H1 (cell line): ENCODE measurements at regions not wholly inside any gene's neighbourhood (a gene's known extent, or its start where the extent isn't known, plus 50 kb on each side); places are given as distances from the start of the nearest gene placed in this dataset.

ENCODE experiments used
- CTCF ChIA-PET: fragments of 300-600 bp; sonication (Branson Sonifier 250); formaldehyde crosslinking; loops from one replicate; lab custom pipeline; 2021; ENCODE audit not compliant: partially characterized antibody; lab: Charles Lee
- POLR2A ChIA-PET: fragments of 300-600 bp; sonication (Branson Sonifier 250); formaldehyde crosslinking; loops from one replicate; lab custom pipeline; 2021; ENCODE audit warnings: inconsistent platforms; ENCODE audit not compliant: partially characterized antibody; lab: Charles Lee
- DNase-seq, 2 experiments: peaks; one replicate each; pipeline versions ENCODE4 v3.0.0 to v3.0.0-alpha.2; 2010 to 2022; ENCODE audit warnings: low spot score in 2 of 2, low read depth in 1 of 2, mixed read lengths in 1 of 2
- FAIRE-seq: peaks from 2 replicates; lab custom pipeline; 2011; peaks lifted over from hg19 to GRCh38; lab: Jason Lieb, UNC
- H2AFZ ChIP-seq: 2 replicates; pipeline ENCODE4 v1.8.1; 2012; ENCODE audit warnings: low read length, inconsistent platforms
- H2AK5ac ChIP-seq: 2 replicates; pipeline ENCODE4 v1.6.1; 2013; ENCODE audit warnings: low read depth, low read length
- H2BK120ac ChIP-seq: replicated peaks from 2 replicates; pipeline ENCODE3; 2013; ENCODE audit warnings: low read depth, low read length, inconsistent platforms
- H2BK12ac ChIP-seq: 2 replicates; pipeline ENCODE4 v1.6.1; 2013; ENCODE audit warnings: low read depth, low read length
- H2BK15ac ChIP-seq: 2 replicates; pipeline ENCODE4 v1.6.1; 2013; ENCODE audit warnings: low read length
- H2BK20ac ChIP-seq: 2 replicates; pipeline ENCODE4 v1.6.1; 2013; ENCODE audit warnings: low read length
- H2BK5ac ChIP-seq: 2 replicates; pipeline ENCODE4 v1.6.1; 2013; ENCODE audit warnings: low read depth, low read length
- H3K14ac ChIP-seq: 2 replicates; pipeline ENCODE4 v1.6.1; 2013; ENCODE audit warnings: inconsistent platforms; ENCODE audit not compliant: insufficient read length
- H3K18ac ChIP-seq: 2 replicates; pipeline ENCODE4 v1.6.1; 2013; ENCODE audit warnings: low read length; ENCODE audit errors: extremely low read depth
- H3K23ac ChIP-seq: 2 replicates; pipeline ENCODE4 v1.6.1; 2013; ENCODE audit warnings: inconsistent platforms; ENCODE audit not compliant: insufficient read length
- H3K23me2 ChIP-seq: 2 replicates; pipeline ENCODE4 v1.6.1; 2013; ENCODE audit warnings: low read depth, low read length
- H3K27ac ChIP-seq: 2 replicates; pipeline ENCODE4 v1.6.1; 2011; ENCODE audit warnings: low read depth, low read length, inconsistent platforms
- H3K27me3 ChIP-seq, 4 experiments: replicated peaks in 1 of 4; 1 replicate in 1 of 4; 2 replicates in 3 of 4; pipeline versions ENCODE4 v1.6.1 to v1.8.1; 2011 to 2013; ENCODE audit warnings: low read length in 3 of 4, mild to moderate bottlenecking in 3 of 4, inconsistent platforms in 2 of 4, mixed read lengths in 2 of 4, moderate library complexity in 1 of 4; ENCODE audit not compliant: control insufficient read depth in 3 of 4, insufficient read depth in 3 of 4; ENCODE audit errors: extremely low read depth in 1 of 4
- H3K36me3 ChIP-seq, 4 experiments: 2 replicates each; pipeline versions ENCODE4 v1.6.1 to v1.8.1; 2011 to 2013; ENCODE audit warnings: mild to moderate bottlenecking in 4 of 4, low read length in 3 of 4, moderate library complexity in 2 of 4, control low read depth in 1 of 4, inconsistent platforms in 1 of 4; ENCODE audit not compliant: insufficient read depth in 4 of 4, control insufficient read depth in 2 of 4
- H3K4ac ChIP-seq: replicated peaks from 2 replicates; pipeline ENCODE3; 2013; ENCODE audit warnings: low read length, low read depth, mixed read lengths, inconsistent platforms; ENCODE audit not compliant: insufficient read length
- H3K4me1 ChIP-seq, 4 experiments: replicated peaks in 1 of 4; 1 replicate in 1 of 4; 2 replicates in 3 of 4; pipeline versions ENCODE4 v1.6.1 to v1.8.1; 2011 to 2013; ENCODE audit warnings: low read length in 3 of 4, inconsistent platforms in 2 of 4, mixed read lengths in 1 of 4; ENCODE audit not compliant: insufficient read depth in 4 of 4, control insufficient read depth in 3 of 4
- H3K4me2 ChIP-seq, 2 experiments: 2 replicates each; pipeline versions ENCODE4 v1.6.1 to v1.8.1; 2011 to 2013; ENCODE audit warnings: low read depth in 2 of 2, low read length in 2 of 2, control low read depth in 1 of 2, inconsistent platforms in 1 of 2, mild to moderate bottlenecking in 1 of 2; ENCODE audit not compliant: insufficient read depth in 1 of 2
- H3K4me3 ChIP-seq, 4 experiments: fragments of 200-600, 300-600 bp in 1 of 4; sonication (generic), shearing (Covaris generic), sonication (Bioruptor Twin) in 1 of 4; 2 replicates each; pipeline versions ENCODE4 v1.5.1 to v1.8.1; 2011 to 2016; ENCODE audit warnings: low read length in 4 of 4, low read depth in 3 of 4, control low read depth in 2 of 4, inconsistent platforms in 2 of 4, mild to moderate bottlenecking in 2 of 4, mixed read lengths in 1 of 4, moderate library complexity in 1 of 4; ENCODE audit not compliant: insufficient read depth in 2 of 4; ENCODE audit errors: extremely low read depth in 1 of 4
- H3K56ac ChIP-seq: replicated peaks from 2 replicates; pipeline ENCODE3; 2013; ENCODE audit warnings: low read depth, mild to moderate bottlenecking, mixed read lengths, low read length, inconsistent platforms; ENCODE audit not compliant: insufficient read length
- H3K79me1 ChIP-seq: 2 replicates; pipeline ENCODE4 v1.6.1; 2013; ENCODE audit warnings: low read depth, low read length, control low read depth
- H3K79me2 ChIP-seq, 2 experiments: 2 replicates each; pipeline versions ENCODE4 v1.6.1 to v1.8.1; 2012 to 2013; ENCODE audit warnings: low read length in 2 of 2, mild to moderate bottlenecking in 2 of 2, inconsistent platforms in 1 of 2; ENCODE audit not compliant: insufficient read depth in 2 of 2, control insufficient read depth in 1 of 2
- H3K9ac ChIP-seq, 4 experiments: replicated peaks in 1 of 4; 1 replicate in 1 of 4; 2 replicates in 3 of 4; pipeline versions ENCODE4 v1.6.1 to v1.8.1; 2011 to 2013; ENCODE audit warnings: low read depth in 3 of 4, low read length in 3 of 4, control low read depth in 2 of 4, mild to moderate bottlenecking in 2 of 4, moderate library complexity in 2 of 4, inconsistent platforms in 1 of 4; ENCODE audit errors: extremely low read depth in 1 of 4
- H3K9me3 ChIP-seq, 2 experiments: 2 replicates each; pipeline versions ENCODE4 v1.6.1 to v1.8.1; 2012 to 2013; ENCODE audit warnings: mild to moderate bottlenecking in 2 of 2, moderate library complexity in 2 of 2, control low read depth in 1 of 2, inconsistent platforms in 1 of 2, low read depth in 1 of 2, low read length in 1 of 2, mixed read lengths in 1 of 2; ENCODE audit not compliant: insufficient read depth in 2 of 2
- H4K20me1 ChIP-seq, 2 experiments: replicated peaks in 1 of 2; 2 replicates each; pipeline versions ENCODE3 to v1.8.1; 2011 to 2013; ENCODE audit warnings: inconsistent platforms in 2 of 2, low read length in 2 of 2, mild to moderate bottlenecking in 1 of 2; ENCODE audit not compliant: insufficient read depth in 2 of 2, control insufficient read depth in 1 of 2
- H4K5ac ChIP-seq: 2 replicates; pipeline ENCODE4 v1.6.1; 2013; ENCODE audit warnings: low read length, low read depth, mixed read lengths, inconsistent platforms; ENCODE audit not compliant: insufficient read length
- H4K8ac ChIP-seq: 2 replicates; pipeline ENCODE4 v1.8.0; 2013; ENCODE audit warnings: mild to moderate bottlenecking, moderate library complexity, low read length, inconsistent platforms; ENCODE audit not compliant: insufficient read depth; ENCODE audit errors: extremely low read depth
- H4K91ac ChIP-seq: replicated peaks from 2 replicates; pipeline ENCODE3; 2013; ENCODE audit warnings: low read length, mixed read lengths, inconsistent platforms; ENCODE audit not compliant: insufficient read length
- BCL11A ChIP-seq, 2 experiments: IDR thresholded peaks; one replicate each; pipeline ENCODE4 v1.6.1; 2011; ENCODE audit warnings: low read depth in 2 of 2, low read length in 2 of 2, mild to moderate bottlenecking in 2 of 2
- CHD2 ChIP-seq: IDR thresholded peaks from 2 replicates; pipeline ENCODE4 v1.6.1; 2012; ENCODE audit warnings: low read length, improper control_type of control experiment
- NANOG ChIP-seq: IDR thresholded peaks from 2 replicates; pipeline ENCODE4 v1.6.1; 2011; ENCODE audit warnings: low read length, low read depth, mild to moderate bottlenecking, inconsistent platforms; ENCODE audit not compliant: insufficient read depth, poor library complexity, severe bottlenecking
- SRF ChIP-seq: IDR thresholded peaks from 2 replicates; pipeline ENCODE4 v1.6.1; 2011; ENCODE audit warnings: mild to moderate bottlenecking, low read depth, low read length, moderate library complexity
- WGBS, 2 experiments: shearing (Covaris generic) in 1 of 2; methylation state at CpG; one replicate each; pipeline versions ENCODE4 v1.1.6 to v1.1.7; 2013 to 2015; ENCODE audit warnings: low lambda C conversion rate in 2 of 2, mixed read lengths in 2 of 2, inconsistent platforms in 1 of 2, low coverage in 1 of 2, missing lambda C conversion rate in 1 of 2; ENCODE audit not compliant: insufficient replicate concordance in 2 of 2, insufficient coverage in 1 of 2, insufficient read length in 1 of 2; ENCODE audit errors: extremely low coverage in 1 of 2, missing lambda C conversion rate in 1 of 2; 5-methylcytosine and 5-hydroxymethylcytosine counted together

- Histone ChIP-seq H3K9me3 (no peaks in the 10 kb centered on the region), H2AK5ac (no peak overlapping the region), H3K4ac (no peak overlapping the region), H2BK20ac (no peak overlapping the region), H4K5ac (no peak overlapping the region), H2AFZ (no peak overlapping the region), H2BK120ac (no peak overlapping the region), H3K79me2 (no peaks in the 10 kb centered on the region), H3K27me3 (no peaks in the 10 kb centered on the region), H4K8ac (no peak overlapping the region), H3K36me3 (no peaks in the 10 kb centered on the region), H2BK12ac (no peak overlapping the region), H3K23ac (no peak overlapping the region), H2BK5ac (no peak overlapping the region), H3K27ac (no peak overlapping the region), H3K79me1 (no peaks in the 10 kb centered on the region), H3K4me1 (peaks cover 0 to 8% (median 2%) of the 10 kb centered on the region in 4 experiments; a peak in 3 of 7 replicates), H2BK15ac (no peak overlapping the region), H3K14ac (no peak overlapping the region), H4K20me1 (no peaks in the 10 kb centered on the region), H3K56ac (no peak overlapping the region), H3K9ac (no peak overlapping the region), H3K18ac (no peak overlapping the region), H4K91ac (no peak overlapping the region), H3K4me2 (no peak overlapping the region), H3K4me3 (no peak overlapping the region), H3K23me2 (no peaks in the 10 kb centered on the region)
- ChIA-PET CTCF (no interaction called here), POLR2A (no interaction called here)
- DNase-seq (no peak), FAIRE-seq (no peak)
- 75% methylated on average over 1 of the region's 1 CpG; no CpG with 5 or more reads in 1 of the 2 experiments for WGBS, 2 experiments
- TF ChIP-seq CHD2 (no peak), BCL11A (IDR thresholded peaks at IDR 0.05; ENCODE audit: low read depth in 2 of 2, low read length in 2 of 2) (no peak), NANOG (no peak), SRF (no peak)
Measured at GRCh38 chr14:39876916-39877315, 444.7 kb upstream of the FBXO33 start.
